HepG2 (cell line): ENCODE measurements at regions not wholly inside any gene's neighbourhood (a gene's known extent, or its start where the extent isn't known, plus 50 kb on each side); places are given as distances from the start of the nearest gene placed in this dataset.

Experiments used
- SMAD1 ChIP-seq: sonication (generic); formaldehyde crosslinking; IDR thresholded peaks from 2 replicates; pipeline ENCODE4 v1.4.0; 2020; ENCODE audit warnings: missing genetic modification reagents, low read depth, mild to moderate bottlenecking, borderline replicate concordance
- ZFP82 ChIP-seq: sonication (generic); formaldehyde crosslinking; IDR thresholded peaks from 2 replicates; pipeline ENCODE4 v1.5.1; 2020; ENCODE audit warnings: mild to moderate bottlenecking, missing genetic modification reagents, borderline replicate concordance
- ZNF501 ChIP-seq: sonication (generic); formaldehyde crosslinking; IDR thresholded peaks from 2 replicates; pipeline ENCODE4 v1.5.1; 2020; ENCODE audit warnings: mild to moderate bottlenecking, moderate library complexity, missing genetic modification reagents
- TF ChIP-seq, protein P1 (sequence below): sonication (generic); formaldehyde crosslinking; IDR thresholded peaks from 2 replicates; pipeline ENCODE4 v1.5.0; 2020; ENCODE audit warnings: mild to moderate bottlenecking, missing genetic modification reagents, moderate library complexity

DNA sequence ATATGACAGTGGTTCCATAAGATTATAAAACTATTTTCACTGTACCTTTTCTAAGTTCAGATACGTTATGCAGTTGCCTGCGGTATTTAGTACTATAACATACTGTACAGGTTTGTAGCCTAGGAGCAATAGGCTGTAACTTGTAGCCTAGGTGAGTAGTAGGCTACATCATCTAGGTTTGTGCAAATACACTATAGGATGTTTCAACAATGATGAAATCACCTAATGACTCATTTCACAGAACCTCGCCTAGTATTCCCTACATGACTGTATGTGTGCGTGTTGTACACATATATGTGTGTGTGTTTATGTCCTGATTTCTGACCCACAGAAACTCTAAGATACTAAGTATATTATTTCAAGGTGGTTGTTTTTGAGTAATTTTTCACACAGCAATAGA, 139.0 kb downstream of the HERPUD2 start:
- TF ChIP-seq, protein P1, sequence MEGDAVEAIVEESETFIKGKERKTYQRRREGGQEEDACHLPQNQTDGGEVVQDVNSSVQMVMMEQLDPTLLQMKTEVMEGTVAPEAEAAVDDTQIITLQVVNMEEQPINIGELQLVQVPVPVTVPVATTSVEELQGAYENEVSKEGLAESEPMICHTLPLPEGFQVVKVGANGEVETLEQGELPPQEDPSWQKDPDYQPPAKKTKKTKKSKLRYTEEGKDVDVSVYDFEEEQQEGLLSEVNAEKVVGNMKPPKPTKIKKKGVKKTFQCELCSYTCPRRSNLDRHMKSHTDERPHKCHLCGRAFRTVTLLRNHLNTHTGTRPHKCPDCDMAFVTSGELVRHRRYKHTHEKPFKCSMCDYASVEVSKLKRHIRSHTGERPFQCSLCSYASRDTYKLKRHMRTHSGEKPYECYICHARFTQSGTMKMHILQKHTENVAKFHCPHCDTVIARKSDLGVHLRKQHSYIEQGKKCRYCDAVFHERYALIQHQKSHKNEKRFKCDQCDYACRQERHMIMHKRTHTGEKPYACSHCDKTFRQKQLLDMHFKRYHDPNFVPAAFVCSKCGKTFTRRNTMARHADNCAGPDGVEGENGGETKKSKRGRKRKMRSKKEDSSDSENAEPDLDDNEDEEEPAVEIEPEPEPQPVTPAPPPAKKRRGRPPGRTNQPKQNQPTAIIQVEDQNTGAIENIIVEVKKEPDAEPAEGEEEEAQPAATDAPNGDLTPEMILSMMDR (CRISPR knock-in tag), result no peak
- TF ChIP-seq SMAD1 (CRISPR knock-in tag) (no peak), ZNF501 (CRISPR knock-in tag) (no peak), ZFP82 (CRISPR knock-in tag) (no peak)
